Mesenteric fat pad (tissue), 1 donor: ENCODE measurements at regions not wholly inside any gene's neighbourhood (a gene's known extent, or its start where the extent isn't known, plus 50 kb on each side); places are given as distances from the start of the nearest gene placed in this dataset.
"Not testable (repeated sequence)": the region's sequence is repeated elsewhere in the genome, so short reads cannot be mapped to it uniquely, and the experiment has no call there.

ENCODE experiments used
- DNase-seq: peaks from one replicate; pipeline ENCODE4 v3.0.0-alpha.2; 2020; ENCODE audit warnings: low spot score
- donor health status: DM: yes; HTN: yes; CAD: no.

GRCh38 chr7:51467384-51468017, 150.9 kb upstream of the COBL start:
- no peak for DNase-seq

GRCh38 chr7:51459809-51460208, 143.2 kb upstream of the COBL start:
- no peak for DNase-seq

- no peak for DNase-seq
Measured at GRCh38 chr7:51458693-51459092, 142.1 kb upstream of the COBL start.

- no peak for DNase-seq
Measured at GRCh38 chr7:51457079-51457478, 140.5 kb upstream of the COBL start.

GRCh38 chr7:51456431-51457060, 139.9 kb upstream of the COBL start:
- no peak for DNase-seq

GRCh38 chr7:51455948-51456347, 139.3 kb upstream of the COBL start:
- no peak for DNase-seq

- no peak for DNase-seq
Measured at GRCh38 chr7:51455513-51455912, 138.9 kb upstream of the COBL start.

- no peak for DNase-seq
Measured at GRCh38 chr7:51455086-51455485, 138.5 kb upstream of the COBL start.

- no peak for DNase-seq
Measured at GRCh38 chr7:51452694-51453093, 136.1 kb upstream of the COBL start.

- no peak for DNase-seq
Measured at GRCh38 chr7:51451751-51452476, 135.3 kb upstream of the COBL start.

GRCh38 chr7:51450541-51450940, 133.9 kb upstream of the COBL start:
- DNase-seq, result no peak

GRCh38 chr7:51446785-51447184, 130.2 kb upstream of the COBL start:
- no peak for DNase-seq

GRCh38 chr7:51446356-51446755, 129.7 kb upstream of the COBL start:
- DNase-seq, result no peak

- DNase-seq, result no peak
Measured at GRCh38 chr7:51444936-51445335, 128.3 kb upstream of the COBL start.

- DNase-seq, result no peak
Measured at GRCh38 chr7:51430480-51431086, 114.0 kb upstream of the COBL start.

- DNase-seq, result peak; percentile 62
Measured at GRCh38 chr7:51428217-51428887, 111.7 kb upstream of the COBL start.

GRCh38 chr7:51426163-51426562, 109.6 kb upstream of the COBL start:
- no peak for DNase-seq

- not testable (repeated sequence) for DNase-seq
Measured at GRCh38 chr7:51409934-51410333, 93.3 kb upstream of the COBL start.

- not testable (repeated sequence) for DNase-seq
Measured at GRCh38 chr7:51397608-51398007, 81.0 kb upstream of the COBL start.

- DNase-seq, result not testable (repeated sequence)
Measured at GRCh38 chr7:51393003-51393402, 76.4 kb upstream of the COBL start.

GRCh38 chr7:51389952-51390351, 73.3 kb upstream of the COBL start:
- DNase-seq, result not testable (repeated sequence)
